ENCODE measurements at regions not wholly inside any gene's neighbourhood (a gene's known extent, or its start where the extent isn't known, plus 50 kb on each side); places are given as distances from the start of the nearest gene placed in this dataset.

DNA sequence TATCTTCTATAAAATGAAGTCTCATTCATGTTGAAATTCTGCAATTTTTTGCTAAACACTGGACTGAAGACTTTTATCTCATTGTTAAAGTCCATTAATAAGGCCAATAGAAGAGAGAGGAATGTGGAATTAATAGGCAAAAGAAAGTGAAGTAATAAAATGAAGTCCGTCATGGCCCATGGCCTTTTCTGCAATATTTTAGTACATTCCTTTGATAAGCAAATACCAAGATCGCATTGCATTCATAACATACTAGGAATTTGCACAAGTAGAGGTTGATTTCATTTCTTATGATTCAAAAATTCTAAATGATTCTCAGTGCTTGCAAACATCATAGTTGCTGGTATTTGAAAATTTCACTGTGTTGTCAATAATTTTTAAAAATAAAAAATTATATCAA, 664.0 kb downstream of the NR2F1-AS1 start:
- TF ChIP-seq, protein P1, sequence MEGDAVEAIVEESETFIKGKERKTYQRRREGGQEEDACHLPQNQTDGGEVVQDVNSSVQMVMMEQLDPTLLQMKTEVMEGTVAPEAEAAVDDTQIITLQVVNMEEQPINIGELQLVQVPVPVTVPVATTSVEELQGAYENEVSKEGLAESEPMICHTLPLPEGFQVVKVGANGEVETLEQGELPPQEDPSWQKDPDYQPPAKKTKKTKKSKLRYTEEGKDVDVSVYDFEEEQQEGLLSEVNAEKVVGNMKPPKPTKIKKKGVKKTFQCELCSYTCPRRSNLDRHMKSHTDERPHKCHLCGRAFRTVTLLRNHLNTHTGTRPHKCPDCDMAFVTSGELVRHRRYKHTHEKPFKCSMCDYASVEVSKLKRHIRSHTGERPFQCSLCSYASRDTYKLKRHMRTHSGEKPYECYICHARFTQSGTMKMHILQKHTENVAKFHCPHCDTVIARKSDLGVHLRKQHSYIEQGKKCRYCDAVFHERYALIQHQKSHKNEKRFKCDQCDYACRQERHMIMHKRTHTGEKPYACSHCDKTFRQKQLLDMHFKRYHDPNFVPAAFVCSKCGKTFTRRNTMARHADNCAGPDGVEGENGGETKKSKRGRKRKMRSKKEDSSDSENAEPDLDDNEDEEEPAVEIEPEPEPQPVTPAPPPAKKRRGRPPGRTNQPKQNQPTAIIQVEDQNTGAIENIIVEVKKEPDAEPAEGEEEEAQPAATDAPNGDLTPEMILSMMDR (conservative IDR thresholded peaks at IDR 0.05), result no peak
- TF ChIP-seq ZFX (IDR thresholded peaks at IDR 0.05), result no peak
